Naive thymus-derived CD4-positive, alpha-beta T cell (primary cell): ENCODE measurements at regions not wholly inside any gene's neighbourhood (a gene's known extent, or its start where the extent isn't known, plus 50 kb on each side); places are given as distances from the start of the nearest gene placed in this dataset.

Source experiments
- ATAC-seq: fragments of 150-1000 bp; cut with Tn5 transposase; 2 replicates; pipeline ENCODE4 v1.10.0; 2021; ENCODE audit warnings: mild to moderate bottlenecking, moderate library complexity
- CTCF ChIA-PET: fragments of 350-600 bp; sonication (Branson Sonifier 250); formaldehyde crosslinking; loops from one replicate; lab custom pipeline; 2021; ENCODE audit warnings: antibody characterized with exemption; lab: Charles Lee
- POLR2A ChIA-PET: fragments of 350-600 bp; sonication (Branson Sonifier 250); formaldehyde crosslinking; loops from one replicate; lab custom pipeline; 2021; ENCODE audit warnings: antibody characterized with exemption, inconsistent platforms; lab: Charles Lee
- DNase-seq, 9 donors: peaks; one replicate each; pipeline versions ENCODE4 v3.0.0 to v3.0.0-alpha.2; 2020 to 2022; ENCODE audit warnings: mixed read lengths in 1 of 9
- H3K27ac ChIP-seq: one replicate; pipeline ENCODE4 v1.7.0; 2013; ENCODE audit warnings: mild to moderate bottlenecking, low read depth, low read length, moderate library complexity
- H3K27me3 ChIP-seq, 2 donors: one replicate each; pipeline ENCODE4 v1.7.0; 2013; ENCODE audit warnings: low read length in 2 of 2, mild to moderate bottlenecking in 2 of 2, moderate library complexity in 2 of 2; ENCODE audit not compliant: control insufficient read depth in 2 of 2, insufficient read depth in 2 of 2
- H3K36me3 ChIP-seq, 3 experiments: 1 replicate in 2 of 3; 2 replicates in 1 of 3; pipeline ENCODE4 v1.7.0; 2013; ENCODE audit warnings: low read length in 3 of 3, mild to moderate bottlenecking in 3 of 3, moderate library complexity in 1 of 3; ENCODE audit not compliant: insufficient read depth in 3 of 3, control insufficient read depth in 2 of 3
- H3K4me1 ChIP-seq, 2 donors: one replicate each; pipeline ENCODE4 v1.7.0; 2013; ENCODE audit warnings: low read length in 2 of 2, mild to moderate bottlenecking in 2 of 2, moderate library complexity in 1 of 2; ENCODE audit not compliant: control insufficient read depth in 2 of 2, insufficient read depth in 2 of 2
- H3K4me3 ChIP-seq: 2 replicates; pipeline ENCODE4 v1.7.0; 2013; ENCODE audit warnings: mild to moderate bottlenecking, low read length
- H3K9me3 ChIP-seq, 3 experiments: 1 replicate in 2 of 3; 2 replicates in 1 of 3; pipeline ENCODE4 v1.7.0; 2013; ENCODE audit warnings: low read length in 3 of 3; ENCODE audit not compliant: control insufficient read depth in 2 of 3
- H3K27ac Mint-ChIP-seq, 9 donors: one replicate each; pipeline ENCODE4 v1.8.0; 2020 to 2022; ENCODE audit warnings: mixed read lengths in 9 of 9, mild to moderate bottlenecking in 8 of 9, moderate library complexity in 5 of 9, inconsistent platforms in 2 of 9
- H3K27me3 Mint-ChIP-seq, 5 donors: one replicate each; pipeline ENCODE4 v1.8.0; 2021 to 2022; ENCODE audit warnings: mixed read lengths in 5 of 5, mild to moderate bottlenecking in 1 of 5
- H3K36me3 Mint-ChIP-seq, 5 donors: one replicate each; pipeline ENCODE4 v1.8.0; 2020 to 2022; ENCODE audit warnings: mixed read lengths in 5 of 5, mild to moderate bottlenecking in 3 of 5, inconsistent platforms in 1 of 5
- H3K4me1 Mint-ChIP-seq, 7 donors: one replicate each; pipeline ENCODE4 v1.8.0; 2020 to 2022; ENCODE audit warnings: mixed read lengths in 7 of 7, mild to moderate bottlenecking in 3 of 7, inconsistent platforms in 1 of 7
- H3K4me3 Mint-ChIP-seq, 10 donors: one replicate each; pipeline ENCODE4 v1.8.0; 2020 to 2022; ENCODE audit warnings: mild to moderate bottlenecking in 10 of 10, mixed read lengths in 10 of 10, moderate library complexity in 6 of 10, inconsistent platforms in 2 of 10
- H3K9me3 Mint-ChIP-seq, 11 donors: one replicate each; pipeline ENCODE4 v1.8.0; 2020 to 2022; ENCODE audit warnings: mixed read lengths in 11 of 11, mild to moderate bottlenecking in 4 of 11, inconsistent platforms in 1 of 11, moderate library complexity in 1 of 11
- intact Hi-C, 2 donors: fragments of 100-400 bp; cut with micrococcal nuclease; formaldehyde crosslinking; loops; one replicate each; pipeline ENCODE4 v1.15.1; 2023

GRCh38 chr4:159410076-159410777, 307.3 kb downstream of the RAPGEF2 start:
- peaks cover 0 to 1% (median 0%) of the 10 kb centered on the region in 11 donors for H3K9me3 Mint-ChIP-seq
- H3K4me3 ChIP-seq, result no peak overlapping the region
- no peak overlapping the region for H3K27ac Mint-ChIP-seq
- no peaks in the 10 kb centered on the region for H3K27me3 ChIP-seq
- no peak overlapping the region for H3K27ac ChIP-seq
- H3K27me3 Mint-ChIP-seq, result peaks cover 4 to 12% (median 5%) of the 10 kb centered on the region in 5 donors
- no peaks in the 10 kb centered on the region for H3K4me1 Mint-ChIP-seq
- no peak overlapping the region for H3K4me3 Mint-ChIP-seq
- intact Hi-C loops, result no loop called here
- ATAC-seq, result no peak
- ChIA-PET CTCF (no interaction called here), POLR2A (no interaction called here)
- H3K36me3 ChIP-seq, result no peaks in the 10 kb centered on the region
- no peaks in the 10 kb centered on the region for H3K4me1 ChIP-seq
- H3K9me3 ChIP-seq, result no peaks in the 10 kb centered on the region
- DNase-seq, result no peak
- no peaks in the 10 kb centered on the region for H3K36me3 Mint-ChIP-seq

DNA sequence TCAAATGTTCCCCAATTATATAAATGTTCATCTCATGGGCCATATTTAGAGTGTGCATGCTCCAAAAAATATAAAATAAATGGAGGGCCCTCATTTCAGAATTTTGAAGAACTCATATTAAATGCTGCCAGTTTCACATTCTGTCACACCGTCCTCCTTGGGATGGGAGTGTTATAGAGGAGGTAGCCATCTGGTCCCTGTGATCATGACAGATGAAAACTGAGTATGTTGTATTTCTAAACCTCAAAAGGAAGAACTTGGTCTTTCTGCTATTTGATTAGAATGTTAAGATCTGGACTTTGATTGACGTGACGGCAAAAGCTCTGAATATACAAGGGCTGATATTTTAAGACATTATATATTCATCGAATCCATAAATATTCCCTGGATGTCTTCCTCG, 308.0 kb downstream of the RAPGEF2 start:
- Histone ChIP-seq H3K27me3 (no peaks in the 10 kb centered on the region), H3K4me3 (no peak overlapping the region), H3K9me3 (no peaks in the 10 kb centered on the region), H3K4me1 (no peaks in the 10 kb centered on the region), H3K27ac (no peak overlapping the region), H3K36me3 (no peaks in the 10 kb centered on the region)
- Mint-ChIP-seq H3K27ac (no peak overlapping the region), H3K9me3 (peaks cover 0 to 1% (median 0%) of the 10 kb centered on the region in 11 donors), H3K4me3 (no peak overlapping the region), H3K27me3 (peaks cover 4 to 12% (median 5%) of the 10 kb centered on the region in 5 donors), H3K4me1 (no peaks in the 10 kb centered on the region), H3K36me3 (no peaks in the 10 kb centered on the region)
- ChIA-PET POLR2A (no interaction called here), CTCF (no interaction called here)
- intact Hi-C loops, result no loop called here
- DNase-seq, result no peak
- ATAC-seq, result no peak

DNA sequence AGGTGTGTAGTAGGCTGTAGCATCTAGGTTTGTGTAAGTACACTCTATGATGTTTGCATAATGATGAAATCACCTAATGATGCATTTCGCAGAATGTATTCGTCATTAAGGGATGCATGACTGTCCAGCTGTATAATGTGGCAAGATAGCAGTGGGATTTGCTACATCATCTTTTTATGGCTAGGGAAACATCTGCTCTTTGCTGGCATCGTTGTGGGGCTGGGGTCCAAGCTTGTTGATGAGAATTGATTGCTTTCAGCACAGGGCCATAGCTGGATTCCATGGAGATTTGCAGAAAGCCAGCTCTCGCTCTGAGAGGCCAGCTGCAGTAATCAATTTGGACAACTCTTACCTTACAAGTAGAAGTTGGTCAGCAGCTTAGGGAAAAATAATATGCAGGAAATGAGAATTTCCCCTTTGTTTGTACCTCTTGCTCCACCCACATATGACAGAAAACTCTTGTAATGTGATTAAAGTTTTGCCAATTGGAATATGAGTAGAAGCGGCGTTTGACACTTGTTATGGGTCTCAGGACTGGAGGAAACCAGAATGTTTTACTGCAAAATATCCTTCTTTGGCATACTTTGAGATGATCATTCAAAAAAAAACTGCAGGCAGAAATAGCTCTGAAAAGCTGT, 310.5 kb downstream of the RAPGEF2 start:
- Histone ChIP-seq H3K27ac (no peak overlapping the region), H3K9me3 (no peaks in the 10 kb centered on the region), H3K36me3 (no peaks in the 10 kb centered on the region), H3K27me3 (no peaks in the 10 kb centered on the region), H3K4me3 (no peak overlapping the region), H3K4me1 (no peaks in the 10 kb centered on the region)
- DNase-seq, result no peak
- H3K27ac Mint-ChIP-seq, result no peak overlapping the region
- peaks cover 4 to 12% (median 6%) of the 10 kb centered on the region in 5 donors for H3K27me3 Mint-ChIP-seq
- CTCF ChIA-PET, result no interaction called here
- no peak for ATAC-seq
- H3K4me3 Mint-ChIP-seq, result no peak overlapping the region
- intact Hi-C loops, result no loop called here
- peaks cover 0 to 4% (median 0%) of the 10 kb centered on the region in 11 donors for H3K9me3 Mint-ChIP-seq
- no peaks in the 10 kb centered on the region for H3K4me1 Mint-ChIP-seq
- H3K36me3 Mint-ChIP-seq, result no peaks in the 10 kb centered on the region
- POLR2A ChIA-PET, result no interaction called here

- H3K4me1 Mint-ChIP-seq, result no peaks in the 10 kb centered on the region
- no peak overlapping the region for H3K27ac Mint-ChIP-seq
- ChIA-PET POLR2A (no interaction called here), CTCF (no interaction called here)
- no peak for DNase-seq
- H3K4me3 Mint-ChIP-seq, result no peak overlapping the region
- peaks cover 0 to 5% (median 0%) of the 10 kb centered on the region in 11 donors for H3K9me3 Mint-ChIP-seq
- no peak for ATAC-seq
- H3K27me3 Mint-ChIP-seq, result peaks cover 4 to 12% (median 6%) of the 10 kb centered on the region in 5 donors
- H3K36me3 Mint-ChIP-seq, result no peaks in the 10 kb centered on the region
- intact Hi-C loops, result no loop called here
- Histone ChIP-seq H3K27me3 (no peaks in the 10 kb centered on the region), H3K9me3 (no peaks in the 10 kb centered on the region), H3K4me1 (no peaks in the 10 kb centered on the region), H3K27ac (no peak overlapping the region), H3K36me3 (no peaks in the 10 kb centered on the region), H3K4me3 (no peak overlapping the region)
Measured at GRCh38 chr4:159414305-159414704, 311.4 kb downstream of the RAPGEF2 start.

GRCh38 chr4:159416073-159416472, 313.2 kb downstream of the RAPGEF2 start:
- no peak overlapping the region for H3K4me3 Mint-ChIP-seq
- H3K9me3 Mint-ChIP-seq, result peaks cover 0 to 5% (median 2%) of the 10 kb centered on the region in 11 donors
- no peak for ATAC-seq
- no peaks in the 10 kb centered on the region for H3K4me1 ChIP-seq
- CTCF ChIA-PET, result no interaction called here
- peaks cover 4 to 8% (median 6%) of the 10 kb centered on the region in 5 donors for H3K27me3 Mint-ChIP-seq
- H3K36me3 ChIP-seq, result no peaks in the 10 kb centered on the region
- H3K27ac Mint-ChIP-seq, result no peak overlapping the region
- no peaks in the 10 kb centered on the region for H3K36me3 Mint-ChIP-seq
- intact Hi-C loops, result no loop called here
- H3K4me3 ChIP-seq, result no peak overlapping the region
- no peaks in the 10 kb centered on the region for H3K9me3 ChIP-seq
- POLR2A ChIA-PET, result no interaction called here
- no peaks in the 10 kb centered on the region for H3K4me1 Mint-ChIP-seq
- no peak overlapping the region for H3K27ac ChIP-seq
- no peaks in the 10 kb centered on the region for H3K27me3 ChIP-seq
- DNase-seq, result no peak

DNA sequence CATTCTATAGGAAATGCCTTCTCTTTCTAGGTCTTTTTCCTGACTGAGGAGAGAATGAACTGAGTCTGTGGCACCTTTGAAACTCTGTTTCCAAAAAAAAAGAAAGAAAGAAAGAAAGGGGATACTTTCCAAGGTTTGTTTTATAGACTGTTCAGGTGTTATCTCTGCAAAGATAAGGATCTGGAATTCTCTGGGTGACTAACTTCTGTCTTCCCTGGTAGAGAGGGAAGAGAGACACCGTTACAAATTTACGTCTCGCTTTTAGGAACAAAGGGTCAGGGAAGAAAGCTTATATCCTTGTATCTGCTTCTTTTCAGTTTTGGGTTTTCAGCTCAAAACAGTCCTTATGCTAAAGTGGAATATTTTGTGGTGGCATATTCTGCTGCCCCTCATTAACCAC, 314.1 kb downstream of the RAPGEF2 start:
- ATAC-seq (no peak), DNase-seq (no peak)
- peaks cover 3 to 8% (median 4%) of the 10 kb centered on the region in 5 donors for H3K27me3 Mint-ChIP-seq
- H3K27me3 ChIP-seq, result no peaks in the 10 kb centered on the region
- no peaks in the 10 kb centered on the region for H3K4me1 Mint-ChIP-seq
- H3K4me3 Mint-ChIP-seq, result no peak overlapping the region
- no peaks in the 10 kb centered on the region for H3K9me3 ChIP-seq
- H3K36me3 ChIP-seq, result no peaks in the 10 kb centered on the region
- no peaks in the 10 kb centered on the region for H3K36me3 Mint-ChIP-seq
- intact Hi-C loops, result no loop called here
- no peaks in the 10 kb centered on the region for H3K4me1 ChIP-seq
- ChIA-PET POLR2A (no interaction called here), CTCF (no interaction called here)
- H3K9me3 Mint-ChIP-seq, result peaks cover 0 to 5% (median 2%) of the 10 kb centered on the region in 11 donors
- no peak overlapping the region for H3K27ac ChIP-seq
- no peak overlapping the region for H3K27ac Mint-ChIP-seq
- H3K4me3 ChIP-seq, result no peak overlapping the region
